ENCODE measurements at regions not wholly inside any gene's neighbourhood (a gene's known extent, or its start where the extent isn't known, plus 50 kb on each side); places are given as distances from the start of the nearest gene placed in this dataset.

- no peak for DNase-seq (ENCODE audit: low read depth)
- TF ChIP-seq, protein P1, sequence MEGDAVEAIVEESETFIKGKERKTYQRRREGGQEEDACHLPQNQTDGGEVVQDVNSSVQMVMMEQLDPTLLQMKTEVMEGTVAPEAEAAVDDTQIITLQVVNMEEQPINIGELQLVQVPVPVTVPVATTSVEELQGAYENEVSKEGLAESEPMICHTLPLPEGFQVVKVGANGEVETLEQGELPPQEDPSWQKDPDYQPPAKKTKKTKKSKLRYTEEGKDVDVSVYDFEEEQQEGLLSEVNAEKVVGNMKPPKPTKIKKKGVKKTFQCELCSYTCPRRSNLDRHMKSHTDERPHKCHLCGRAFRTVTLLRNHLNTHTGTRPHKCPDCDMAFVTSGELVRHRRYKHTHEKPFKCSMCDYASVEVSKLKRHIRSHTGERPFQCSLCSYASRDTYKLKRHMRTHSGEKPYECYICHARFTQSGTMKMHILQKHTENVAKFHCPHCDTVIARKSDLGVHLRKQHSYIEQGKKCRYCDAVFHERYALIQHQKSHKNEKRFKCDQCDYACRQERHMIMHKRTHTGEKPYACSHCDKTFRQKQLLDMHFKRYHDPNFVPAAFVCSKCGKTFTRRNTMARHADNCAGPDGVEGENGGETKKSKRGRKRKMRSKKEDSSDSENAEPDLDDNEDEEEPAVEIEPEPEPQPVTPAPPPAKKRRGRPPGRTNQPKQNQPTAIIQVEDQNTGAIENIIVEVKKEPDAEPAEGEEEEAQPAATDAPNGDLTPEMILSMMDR (IDR thresholded peaks at IDR 0.05; ENCODE audit: low read depth, low read length), result no peak
- TF ChIP-seq MAX (IDR thresholded peaks at IDR 0.05; ENCODE audit: low read depth, low read length), result no peak
- no peak for TF ChIP-seq POLR2A (IDR thresholded peaks at IDR 0.05; ENCODE audit: extremely low read depth, insufficient read length)
- no peak for TF ChIP-seq MYC (IDR thresholded peaks at IDR 0.05; ENCODE audit: low read depth, low read length)
- H3K4me3 ChIP-seq (ENCODE audit: low read depth, low read length), result no peak overlapping the region
These were observed 294.5 kb upstream of the SEMA3C start for GRCh38 chr7:81213394-81213793.

DNA sequence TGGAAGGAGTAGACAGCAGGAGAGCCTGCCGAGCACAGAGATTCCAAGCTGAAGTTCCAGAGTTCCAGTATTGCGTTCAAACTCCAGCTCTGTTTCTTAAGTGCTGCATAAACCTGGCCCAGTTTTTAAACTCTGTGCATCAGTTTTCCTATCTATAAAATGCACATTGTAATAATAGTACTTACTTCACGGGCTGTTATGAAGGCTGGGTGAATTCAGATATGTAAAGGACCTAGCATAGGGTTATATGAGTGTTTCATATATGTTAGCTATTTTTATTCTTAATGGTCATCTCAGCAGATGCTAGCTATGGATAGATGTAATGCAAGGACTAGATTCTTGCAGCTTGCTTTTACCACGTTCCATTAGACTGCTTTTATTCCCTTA lies 293.1 kb upstream of the SEMA3C start:
- TF ChIP-seq MAX (IDR thresholded peaks at IDR 0.05; ENCODE audit: low read depth, low read length) (no peak), MYC (IDR thresholded peaks at IDR 0.05; ENCODE audit: low read depth, low read length) (no peak), POLR2A (IDR thresholded peaks at IDR 0.05; ENCODE audit: extremely low read depth, insufficient read length) (no peak)
- TF ChIP-seq, protein P1 (IDR thresholded peaks at IDR 0.05; ENCODE audit: low read depth, low read length), result no peak
- no peak for DNase-seq (ENCODE audit: low read depth)
- no peak overlapping the region for H3K4me3 ChIP-seq (ENCODE audit: low read depth, low read length)

- DNase-seq (ENCODE audit: low read depth), result no peak
- no peak overlapping the region for H3K4me3 ChIP-seq (ENCODE audit: low read depth, low read length)
- TF ChIP-seq POLR2A (IDR thresholded peaks at IDR 0.05; ENCODE audit: extremely low read depth, insufficient read length), result no peak
- TF ChIP-seq MAX (IDR thresholded peaks at IDR 0.05; ENCODE audit: low read depth, low read length), result no peak
- TF ChIP-seq, protein P1 (IDR thresholded peaks at IDR 0.05; ENCODE audit: low read depth, low read length), result no peak
- TF ChIP-seq MYC (IDR thresholded peaks at IDR 0.05; ENCODE audit: low read depth, low read length), result no peak
These were observed 292.5 kb upstream of the SEMA3C start for GRCh38 chr7:81211204-81211933.

GRCh38 chr7:81210137-81211064 lies 291.6 kb upstream of the SEMA3C start:
- no peak overlapping the region for H3K4me3 ChIP-seq (ENCODE audit: low read depth, low read length)
- no peak for DNase-seq (ENCODE audit: low read depth)
- TF ChIP-seq, protein P1 (IDR thresholded peaks at IDR 0.05; ENCODE audit: low read depth, low read length), result no peak
- TF ChIP-seq MAX (IDR thresholded peaks at IDR 0.05; ENCODE audit: low read depth, low read length), result no peak

GRCh38 chr7:81209059-81209458 lies 290.2 kb upstream of the SEMA3C start:
- no peak overlapping the region for H3K4me3 ChIP-seq (ENCODE audit: low read depth, low read length)
- no peak for DNase-seq (ENCODE audit: low read depth)
- TF ChIP-seq, protein P1 (IDR thresholded peaks at IDR 0.05; ENCODE audit: low read depth, low read length), result no peak
- TF ChIP-seq MYC (IDR thresholded peaks at IDR 0.05; ENCODE audit: low read depth, low read length) (no peak), MAX (IDR thresholded peaks at IDR 0.05; ENCODE audit: low read depth, low read length) (no peak), POLR2A (IDR thresholded peaks at IDR 0.05; ENCODE audit: extremely low read depth, insufficient read length) (no peak)
